ENCODE measurements at regions not wholly inside any gene's neighbourhood (a gene's known extent, or its start where the extent isn't known, plus 50 kb on each side); places are given as distances from the start of the nearest gene placed in this dataset.

DNA sequence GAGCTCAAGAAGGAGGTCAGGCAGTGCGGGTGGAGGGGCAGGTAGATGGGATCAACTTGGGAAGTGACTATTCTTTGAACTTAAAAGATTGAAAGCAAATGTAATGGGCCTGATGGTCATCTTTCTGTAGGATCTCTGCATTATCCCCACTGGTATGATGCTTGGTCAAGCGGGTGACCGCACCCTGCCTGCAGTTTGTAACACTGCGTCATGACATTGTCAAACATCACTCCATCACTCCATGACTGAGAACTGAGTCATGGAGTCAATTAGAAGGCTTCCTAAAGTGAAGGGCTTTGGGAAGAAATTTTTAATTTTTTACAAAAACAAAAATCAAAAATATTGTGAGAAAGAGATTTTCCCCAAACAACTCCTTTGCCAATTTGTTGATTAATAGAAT, 62.4 kb upstream of the BMAL1 start (continued):
- TF ChIP-seq XBP1 (CRISPR knock-in tag; IDR thresholded peaks at IDR 0.05) (no peak), PHB2 (IDR thresholded peaks at IDR 0.05; ENCODE audit: partially characterized antibody) (no peak), ZNF589 (CRISPR knock-in tag; conservative IDR thresholded peaks at IDR 0.05) (no peak), SRSF1 (optimal IDR thresholded peaks at IDR 0.05; ENCODE audit: low read depth, low read length) (no peak)
- TF ChIP-seq, protein P1, sequence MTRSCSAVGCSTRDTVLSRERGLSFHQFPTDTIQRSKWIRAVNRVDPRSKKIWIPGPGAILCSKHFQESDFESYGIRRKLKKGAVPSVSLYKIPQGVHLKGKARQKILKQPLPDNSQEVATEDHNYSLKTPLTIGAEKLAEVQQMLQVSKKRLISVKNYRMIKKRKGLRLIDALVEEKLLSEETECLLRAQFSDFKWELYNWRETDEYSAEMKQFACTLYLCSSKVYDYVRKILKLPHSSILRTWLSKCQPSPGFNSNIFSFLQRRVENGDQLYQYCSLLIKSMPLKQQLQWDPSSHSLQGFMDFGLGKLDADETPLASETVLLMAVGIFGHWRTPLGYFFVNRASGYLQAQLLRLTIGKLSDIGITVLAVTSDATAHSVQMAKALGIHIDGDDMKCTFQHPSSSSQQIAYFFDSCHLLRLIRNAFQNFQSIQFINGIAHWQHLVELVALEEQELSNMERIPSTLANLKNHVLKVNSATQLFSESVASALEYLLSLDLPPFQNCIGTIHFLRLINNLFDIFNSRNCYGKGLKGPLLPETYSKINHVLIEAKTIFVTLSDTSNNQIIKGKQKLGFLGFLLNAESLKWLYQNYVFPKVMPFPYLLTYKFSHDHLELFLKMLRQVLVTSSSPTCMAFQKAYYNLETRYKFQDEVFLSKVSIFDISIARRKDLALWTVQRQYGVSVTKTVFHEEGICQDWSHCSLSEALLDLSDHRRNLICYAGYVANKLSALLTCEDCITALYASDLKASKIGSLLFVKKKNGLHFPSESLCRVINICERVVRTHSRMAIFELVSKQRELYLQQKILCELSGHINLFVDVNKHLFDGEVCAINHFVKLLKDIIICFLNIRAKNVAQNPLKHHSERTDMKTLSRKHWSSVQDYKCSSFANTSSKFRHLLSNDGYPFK (CRISPR knock-in tag; IDR thresholded peaks at IDR 0.05; ENCODE audit: borderline replicate concordance) = no peak

DNA sequence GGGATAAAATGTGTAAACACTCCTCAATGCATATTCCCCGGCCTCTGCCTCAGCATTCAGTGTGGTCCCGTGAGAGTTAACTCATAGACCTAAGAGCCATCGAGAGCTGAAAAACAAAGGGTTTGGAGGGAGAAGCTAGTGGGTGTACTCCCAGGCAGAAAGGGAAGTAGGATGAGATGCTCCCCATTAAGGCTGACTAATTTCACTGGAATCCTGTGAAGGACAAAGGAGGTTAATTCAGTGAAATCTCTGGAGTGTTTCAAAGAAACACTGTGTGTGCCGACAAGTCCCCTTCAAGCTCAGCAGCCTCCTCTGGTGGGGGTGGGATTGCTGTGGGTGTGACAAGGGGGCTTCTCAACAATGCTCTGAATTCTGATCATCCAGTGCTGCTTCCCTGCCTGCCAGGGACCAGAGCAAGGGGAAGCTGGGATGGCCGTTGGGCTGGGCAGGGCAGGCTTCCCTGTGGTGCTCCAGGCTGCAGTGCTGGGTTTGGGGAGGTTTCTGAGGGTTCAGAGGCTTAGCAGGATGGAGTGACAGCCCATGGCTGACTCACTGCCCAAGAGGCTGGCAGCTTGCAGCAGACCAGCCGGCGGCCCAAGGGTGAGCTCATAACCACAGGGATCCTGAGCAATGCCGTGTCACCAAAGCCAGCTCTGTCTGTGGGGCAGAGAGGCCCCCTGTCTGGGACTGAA, 61.4 kb upstream of the BMAL1 start:
- Histone ChIP-seq H3K27me3 (ENCODE audit: control insufficient read depth in 1 of 2, insufficient read depth in 2 of 2, low read length in 2 of 2) (peaks cover 0 to 26% of the 10 kb centered on the region in 2 experiments; a peak in 2 of 5 replicates), H2AFZ (ENCODE audit: low read length) (no peak overlapping the region), H3K4me2 (ENCODE audit: low read depth, low read length) (no peak overlapping the region), H3K4me3 (replicated peaks in 1 of 3; ENCODE audit: insufficient read depth in 1 of 3, low read depth in 2 of 3, low read length in 3 of 3) (no peak overlapping the region), H3K36me3 (replicated peaks in 1 of 2; ENCODE audit: control insufficient read depth in 1 of 2, insufficient read depth in 2 of 2, low read length in 2 of 2) (no peaks in the 10 kb centered on the region), H3K79me2 (ENCODE audit: insufficient read depth, low read length) (no peaks in the 10 kb centered on the region), H3K9ac (ENCODE audit: insufficient read depth, low read depth, low read length) (no peak overlapping the region), H3K9me3 (ENCODE audit: low read length) (no peaks in the 10 kb centered on the region), H4K20me1 (ENCODE audit: insufficient read depth, low read length) (no peaks in the 10 kb centered on the region), H3K4me1 (ENCODE audit: insufficient read depth, low read length) (no peaks in the 10 kb centered on the region), H3K27ac (ENCODE audit: extremely low read length, insufficient read depth, low read length) (no peak overlapping the region)
- no TSS peak for BruUV-seq (replicated peaks)
- 3% methylated on average over 4 of the region's 8 CpGs for WGBS (ENCODE audit: low lambda C conversion rate)
- no peak for FAIRE-seq
- in situ Hi-C loops (cut with HindIII; ENCODE audit: extremely low pct_ligation_motif_present, low pct_unique_long_range_greater_than_20kb) (no loop called here), intact Hi-C loops (cut with micrococcal nuclease; ENCODE audit: unreplicated experiment) (loop anchor here (10.0 kb wide), 1 partner anchor 249 kb away; the partner anchor contains the start of gene BTBD10)
- ChIA-PET POLR2A (no interaction called here), CTCF (ENCODE audit: low intra/inter-chr PET ratio, low total read pairs) (no interaction called here)
- peak; percentile 37 for DNase-seq (ENCODE audit: low spot score)
- TF ChIP-seq THYN1 (CRISPR knock-in tag; IDR thresholded peaks at IDR 0.05; ENCODE audit: borderline replicate concordance, low read depth) (no peak), ETV5 (CRISPR knock-in tag; IDR thresholded peaks at IDR 0.05; ENCODE audit: borderline replicate concordance) (no peak), IRX3 (CRISPR knock-in tag; IDR thresholded peaks at IDR 0.05; ENCODE audit: borderline replicate concordance, low read depth) (no peak), ZBTB7A (CRISPR knock-in tag; IDR thresholded peaks at IDR 0.05) (no peak), ZNF124 (CRISPR knock-in tag; IDR thresholded peaks at IDR 0.05) (no peak), DNMT1 (CRISPR knock-in tag; IDR thresholded peaks at IDR 0.05) (no peak)
- TF ChIP-seq, protein P2, sequence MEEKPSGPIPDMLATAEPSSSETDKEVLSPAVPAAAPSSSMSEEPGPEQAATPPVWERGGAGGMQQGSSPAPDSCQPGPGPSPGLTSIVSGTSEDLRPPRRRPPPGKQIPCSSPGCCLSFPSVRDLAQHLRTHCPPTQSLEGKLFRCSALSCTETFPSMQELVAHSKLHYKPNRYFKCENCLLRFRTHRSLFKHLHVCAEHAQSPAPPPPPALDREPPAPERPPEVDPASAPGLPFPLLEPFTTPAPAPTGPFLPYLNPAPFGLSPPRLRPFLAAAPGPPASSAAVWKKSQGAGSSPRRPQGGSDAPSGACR (CRISPR knock-in tag; IDR thresholded peaks at IDR 0.05) = no peak
- TF ChIP-seq, protein P3, sequence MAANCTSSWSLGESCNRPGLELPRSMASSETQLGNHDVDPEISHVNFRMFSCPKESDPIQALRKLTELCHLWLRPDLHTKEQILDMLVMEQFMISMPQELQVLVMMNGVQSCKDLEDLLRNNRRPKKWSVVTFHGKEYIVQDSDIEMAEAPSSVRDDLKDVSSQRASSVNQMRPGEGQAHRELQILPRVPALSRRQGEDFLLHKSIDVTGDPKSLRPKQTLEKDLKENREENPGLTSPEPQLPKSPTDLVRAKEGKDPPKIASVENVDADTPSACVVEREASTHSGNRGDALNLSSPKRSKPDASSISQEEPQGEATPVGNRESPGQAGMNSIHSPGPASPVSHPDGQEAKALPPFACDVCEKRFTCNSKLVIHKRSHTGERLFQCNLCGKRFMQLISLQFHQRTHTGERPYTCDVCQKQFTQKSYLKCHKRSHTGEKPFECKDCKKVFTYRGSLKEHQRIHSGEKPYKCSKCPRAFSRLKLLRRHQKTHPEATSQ (CRISPR knock-in tag; IDR thresholded peaks at IDR 0.05; ENCODE audit: borderline replicate concordance) = no peak
- TF ChIP-seq, protein P4, sequence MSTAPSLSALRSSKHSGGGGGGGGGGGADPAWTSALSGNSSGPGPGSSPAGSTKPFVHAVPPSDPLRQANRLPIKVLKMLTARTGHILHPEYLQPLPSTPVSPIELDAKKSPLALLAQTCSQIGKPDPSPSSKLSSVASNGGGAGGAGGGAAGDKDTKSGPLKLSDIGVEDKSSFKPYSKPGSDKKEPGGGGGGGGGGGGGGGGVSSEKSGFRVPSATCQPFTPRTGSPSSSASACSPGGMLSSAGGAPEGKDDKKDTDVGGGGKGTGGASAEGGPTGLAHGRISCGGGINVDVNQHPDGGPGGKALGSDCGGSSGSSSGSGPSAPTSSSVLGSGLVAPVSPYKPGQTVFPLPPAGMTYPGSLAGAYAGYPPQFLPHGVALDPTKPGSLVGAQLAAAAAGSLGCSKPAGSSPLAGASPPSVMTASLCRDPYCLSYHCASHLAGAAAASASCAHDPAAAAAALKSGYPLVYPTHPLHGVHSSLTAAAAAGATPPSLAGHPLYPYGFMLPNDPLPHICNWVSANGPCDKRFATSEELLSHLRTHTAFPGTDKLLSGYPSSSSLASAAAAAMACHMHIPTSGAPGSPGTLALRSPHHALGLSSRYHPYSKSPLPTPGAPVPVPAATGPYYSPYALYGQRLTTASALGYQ (CRISPR knock-in tag; IDR thresholded peaks at IDR 0.05) = no peak
- peak; percentile 68 for ATAC-seq

Measured in HepG2 (cell line).